Neuronal stem cell (in vitro differentiated cells): ENCODE measurements at regions not wholly inside any gene's neighbourhood (a gene's known extent, or its start where the extent isn't known, plus 50 kb on each side); places are given as distances from the start of the nearest gene placed in this dataset.
A peak's percentile ranks its signal among the peaks of the same experiment; 100 is the strongest.

Experiments used
- DNase-seq: peaks from one replicate; pipeline ENCODE4 v3.0.0-alpha.2; 2013; ENCODE audit warnings: low spot score
- H2AFZ ChIP-seq: one replicate; pipeline ENCODE4 v1.6.1; 2013; ENCODE audit warnings: mild to moderate bottlenecking, low read length, inconsistent platforms
- H2AK5ac ChIP-seq: 2 replicates; pipeline ENCODE4 v1.6.1; 2013; ENCODE audit warnings: low read depth, mild to moderate bottlenecking, inconsistent platforms, low read length, moderate library complexity, mixed read lengths
- H2BK120ac ChIP-seq: 2 replicates; pipeline ENCODE4 v1.6.1; 2013; ENCODE audit warnings: low read depth, mild to moderate bottlenecking, inconsistent platforms, low read length, moderate library complexity, mixed read lengths
- H2BK12ac ChIP-seq: one replicate; pipeline ENCODE4 v1.6.1; 2013; ENCODE audit warnings: low read length, inconsistent platforms
- H2BK15ac ChIP-seq: 2 replicates; pipeline ENCODE4 v1.6.1; 2013; ENCODE audit warnings: mild to moderate bottlenecking, low read length, inconsistent platforms, mixed read lengths
- H2BK5ac ChIP-seq: one replicate; pipeline ENCODE4 v1.6.1; 2013; ENCODE audit warnings: inconsistent platforms, mild to moderate bottlenecking, low read length, moderate library complexity
- H3K14ac ChIP-seq: one replicate; pipeline ENCODE4 v1.6.1; 2013; ENCODE audit warnings: low read length, inconsistent platforms
- H3K18ac ChIP-seq: 2 replicates; pipeline ENCODE4 v1.6.1; 2013; ENCODE audit warnings: low read length, inconsistent platforms
- H3K23ac ChIP-seq: 2 replicates; pipeline ENCODE4 v1.6.1; 2013; ENCODE audit warnings: low read depth, mild to moderate bottlenecking, mixed read lengths, low read length, inconsistent platforms; ENCODE audit not compliant: poor library complexity
- H3K27ac ChIP-seq: replicated peaks from 3 replicates; pipeline ENCODE4 v1.5.1; 2013; ENCODE audit warnings: low read length, inconsistent platforms
- H3K27me3 ChIP-seq, 3 experiments: 2 replicates each; pipeline ENCODE4 v1.6.1; 2013; ENCODE audit warnings: low read length in 3 of 3, mild to moderate bottlenecking in 2 of 3, inconsistent platforms in 1 of 3, low read depth in 1 of 3, mixed read lengths in 1 of 3, moderate library complexity in 1 of 3; ENCODE audit not compliant: control insufficient read depth in 3 of 3, insufficient read depth in 3 of 3
- H3K36me3 ChIP-seq, 2 donors: replicated peaks in 1 of 2; 2 replicates each; pipeline ENCODE4 v1.6.1; 2013; ENCODE audit warnings: low read length in 2 of 2; ENCODE audit not compliant: control insufficient read depth in 2 of 2, insufficient read depth in 2 of 2
- H3K4ac ChIP-seq: 2 replicates; pipeline ENCODE4 v1.6.1; 2013; ENCODE audit warnings: inconsistent platforms, mild to moderate bottlenecking, low read length, moderate library complexity
- H3K4me1 ChIP-seq, 2 donors: 1 replicate in 1 of 2; 2 replicates in 1 of 2; pipeline ENCODE4 v1.6.1; 2013; ENCODE audit warnings: low read length in 2 of 2, low read depth in 1 of 2; ENCODE audit not compliant: control insufficient read depth in 2 of 2, insufficient read depth in 1 of 2
- H3K4me2 ChIP-seq: one replicate; pipeline ENCODE4 v1.6.1; 2013; ENCODE audit warnings: mild to moderate bottlenecking, low read length, inconsistent platforms; ENCODE audit not compliant: insufficient read depth, poor library complexity, severe bottlenecking
- H3K4me3 ChIP-seq, 2 donors: 2 replicates each; pipeline ENCODE4 v1.5.1; 2013; ENCODE audit warnings: low read length in 2 of 2, mild to moderate bottlenecking in 2 of 2, inconsistent platforms in 1 of 2, moderate library complexity in 1 of 2
- H3K79me1 ChIP-seq: one replicate; pipeline ENCODE4 v1.6.1; 2013; ENCODE audit warnings: low read depth, mild to moderate bottlenecking, inconsistent platforms, low read length, moderate library complexity
- H3K9ac ChIP-seq: one replicate; pipeline ENCODE4 v1.6.1; 2013; ENCODE audit warnings: mild to moderate bottlenecking, low read depth, low read length, inconsistent platforms; ENCODE audit not compliant: poor library complexity
- H3K9me3 ChIP-seq, 2 donors: replicated peaks in 1 of 2; 2 replicates each; pipeline versions ENCODE3 to v1.6.1; 2013; ENCODE audit warnings: low read length in 2 of 2, mild to moderate bottlenecking in 2 of 2, inconsistent platforms in 1 of 2, low read depth in 1 of 2, mixed read lengths in 1 of 2, moderate library complexity in 1 of 2; ENCODE audit not compliant: control insufficient read depth in 2 of 2, insufficient read depth in 1 of 2
- H4K8ac ChIP-seq: one replicate; pipeline ENCODE4 v1.6.1; 2013; ENCODE audit warnings: low read depth, mild to moderate bottlenecking, inconsistent platforms, low read length, moderate library complexity
- H4K91ac ChIP-seq: one replicate; pipeline ENCODE4 v1.6.1; 2013; ENCODE audit warnings: low read length, low read depth, mild to moderate bottlenecking, inconsistent platforms; ENCODE audit not compliant: poor library complexity
- WGBS, 2 donors: extraction: QIAGEN DNeasy Blood & Tissue Kit; methylation state at CpG; one replicate each; pipeline ENCODE4 v1.1.7; 2013; ENCODE audit warnings: missing lambda C conversion rate in 2 of 2, mixed read lengths in 1 of 2; ENCODE audit not compliant: insufficient read length in 2 of 2, insufficient replicate concordance in 1 of 2; ENCODE audit errors: extremely low coverage in 2 of 2; 5-methylcytosine and 5-hydroxymethylcytosine counted together

DNA sequence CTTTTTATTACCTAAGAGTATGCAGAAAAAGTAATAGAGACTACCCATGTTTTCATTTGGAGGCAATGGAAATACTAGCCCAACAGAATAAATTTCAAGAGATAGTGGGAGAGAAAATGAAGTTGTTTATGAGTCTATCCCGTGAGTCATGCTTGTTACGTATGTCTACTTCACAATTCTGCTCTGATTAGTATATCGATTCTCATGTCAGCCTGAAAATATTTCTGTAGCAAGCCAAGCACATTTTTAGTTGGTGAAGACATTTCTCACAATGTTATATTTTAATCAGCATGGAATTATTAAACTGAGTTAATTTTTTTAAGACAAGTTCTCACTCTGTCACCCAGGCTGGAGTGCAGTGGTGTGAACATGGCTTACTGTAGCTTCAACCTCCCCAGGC lies 346.1 kb downstream of the RPRM start:
- no peak overlapping the region for H3K27ac ChIP-seq
- no CpG with 5 or more reads among the region's 3 CpGs for WGBS, 2 donors
- DNase-seq: no peak
- no peak overlapping the region for H2BK15ac ChIP-seq
- no peak overlapping the region for H2AK5ac ChIP-seq
- no peaks in the 10 kb centered on the region for H3K79me1 ChIP-seq
- H2BK12ac ChIP-seq: no peak overlapping the region
- no peak overlapping the region for H3K18ac ChIP-seq
- H3K4ac ChIP-seq: no peak overlapping the region
- no peak overlapping the region for H2BK120ac ChIP-seq
- no peak overlapping the region for H3K4me2 ChIP-seq
- H2BK5ac ChIP-seq: no peak overlapping the region
- H3K23ac ChIP-seq: no peak overlapping the region
- no peak overlapping the region for H4K91ac ChIP-seq
- no peaks in the 10 kb centered on the region for H3K9me3 ChIP-seq
- no peak overlapping the region for H3K14ac ChIP-seq
- no peaks in the 10 kb centered on the region for H3K36me3 ChIP-seq
- no peak overlapping the region for H4K8ac ChIP-seq
- H3K4me1 ChIP-seq: peaks cover 2 to 10% of the 10 kb centered on the region in 2 donors
- peak overlapping the region; percentile 77 for H2AFZ ChIP-seq
- no peak overlapping the region for H3K4me3 ChIP-seq
- H3K9ac ChIP-seq: no peak overlapping the region
- no peaks in the 10 kb centered on the region for H3K27me3 ChIP-seq

DNA sequence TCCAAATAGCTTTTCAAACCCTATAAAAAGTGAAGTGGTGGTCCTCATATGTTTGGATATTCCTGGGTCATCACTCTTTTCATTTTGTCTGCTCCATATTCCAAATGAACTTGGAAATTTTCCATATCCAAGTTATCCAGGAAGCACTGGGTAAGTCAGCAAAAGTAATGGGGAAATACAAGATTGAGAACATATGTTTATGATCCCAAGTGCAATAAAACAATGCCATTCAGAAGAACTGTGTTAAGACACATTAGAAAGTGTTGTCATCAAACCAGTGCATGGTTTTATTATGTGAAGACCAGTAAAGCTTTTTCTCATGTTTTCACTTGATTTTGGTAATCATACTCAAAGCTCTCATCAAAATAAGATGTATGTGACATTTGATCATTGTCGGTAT lies 363.4 kb downstream of the RPRM start:
- no peak overlapping the region for H3K14ac ChIP-seq
- H3K79me1 ChIP-seq: no peaks in the 10 kb centered on the region
- H2BK12ac ChIP-seq: no peak overlapping the region
- no peak overlapping the region for H2BK5ac ChIP-seq
- H3K9ac ChIP-seq: no peak overlapping the region
- H3K4me2 ChIP-seq: no peak overlapping the region
- no peak overlapping the region for H3K4me3 ChIP-seq
- no CpG with 5 or more reads among the region's 1 CpG for WGBS, 2 donors
- H3K27ac ChIP-seq: no peak overlapping the region
- no peak overlapping the region for H4K8ac ChIP-seq
- no peaks in the 10 kb centered on the region for H3K27me3 ChIP-seq
- DNase-seq: no peak
- H2AK5ac ChIP-seq: no peak overlapping the region
- no peak overlapping the region for H3K23ac ChIP-seq
- H3K18ac ChIP-seq: no peak overlapping the region
- H2AFZ ChIP-seq: no peak overlapping the region
- H2BK120ac ChIP-seq: no peak overlapping the region
- H3K4me1 ChIP-seq: no peaks in the 10 kb centered on the region
- no peaks in the 10 kb centered on the region for H3K36me3 ChIP-seq
- H3K4ac ChIP-seq: no peak overlapping the region
- H3K9me3 ChIP-seq: no peaks in the 10 kb centered on the region
- H4K91ac ChIP-seq: no peak overlapping the region
- H2BK15ac ChIP-seq: no peak overlapping the region

DNA sequence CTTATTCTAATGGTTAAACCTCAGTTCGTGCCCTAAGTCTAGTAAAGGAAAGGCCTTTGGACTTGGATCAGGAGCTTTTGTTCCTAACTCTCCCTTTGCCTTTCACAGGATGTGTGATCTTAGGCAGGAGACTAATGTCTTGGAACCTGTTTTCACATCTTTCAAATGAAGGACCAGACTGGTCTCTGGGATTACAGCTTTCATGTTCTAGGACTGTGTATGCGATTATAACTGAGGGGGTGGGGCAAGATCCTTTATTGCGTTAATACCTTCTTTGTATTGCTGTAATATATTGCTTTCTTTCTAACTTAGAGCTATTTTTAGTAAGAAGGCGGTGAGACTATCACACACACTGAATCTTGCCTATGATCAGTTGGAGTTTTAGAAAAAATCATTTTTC lies 368.1 kb downstream of the RPRM start:
- H3K9ac ChIP-seq: no peak overlapping the region
- no peak overlapping the region for H3K14ac ChIP-seq
- H3K23ac ChIP-seq: no peak overlapping the region
- H2AFZ ChIP-seq: no peak overlapping the region
- no peaks in the 10 kb centered on the region for H3K27me3 ChIP-seq
- no peak overlapping the region for H3K18ac ChIP-seq
- H3K27ac ChIP-seq: no peak overlapping the region
- no peaks in the 10 kb centered on the region for H3K9me3 ChIP-seq
- H3K4ac ChIP-seq: no peak overlapping the region
- H2BK12ac ChIP-seq: no peak overlapping the region
- H4K91ac ChIP-seq: no peak overlapping the region
- H4K8ac ChIP-seq: no peak overlapping the region
- H2BK5ac ChIP-seq: no peak overlapping the region
- no peak overlapping the region for H3K4me2 ChIP-seq
- no peak overlapping the region for H2BK120ac ChIP-seq
- no peaks in the 10 kb centered on the region for H3K79me1 ChIP-seq
- WGBS, 2 donors: no CpG with 5 or more reads among the region's 4 CpGs
- H3K4me3 ChIP-seq: no peak overlapping the region
- H2AK5ac ChIP-seq: no peak overlapping the region
- H3K36me3 ChIP-seq: no peaks in the 10 kb centered on the region
- H2BK15ac ChIP-seq: no peak overlapping the region
- DNase-seq: no peak
- no peaks in the 10 kb centered on the region for H3K4me1 ChIP-seq

GRCh38 chr2:153109793-153110192 lies 368.8 kb downstream of the RPRM start:
- H2BK15ac ChIP-seq: no peak overlapping the region

More at GRCh38 chr2:153109793-153110192, 368.8 kb downstream of the RPRM start:
- Histone ChIP-seq H3K4me2 (no peak overlapping the region), H3K23ac (no peak overlapping the region), H3K79me1 (no peaks in the 10 kb centered on the region), H3K9me3 (no peaks in the 10 kb centered on the region), H3K4me1 (no peaks in the 10 kb centered on the region), H3K18ac (no peak overlapping the region), H3K9ac (no peak overlapping the region), H3K36me3 (no peaks in the 10 kb centered on the region), H3K4ac (no peak overlapping the region), H3K14ac (no peak overlapping the region), H3K27ac (no peak overlapping the region), H2BK5ac (no peak overlapping the region), H3K27me3 (no peaks in the 10 kb centered on the region), H2AFZ (no peak overlapping the region), H2BK120ac (no peak overlapping the region), H2BK12ac (no peak overlapping the region), H3K4me3 (no peak overlapping the region), H4K91ac (no peak overlapping the region), H2AK5ac (no peak overlapping the region), H4K8ac (no peak overlapping the region)
- no peak for DNase-seq
- no CpG with 5 or more reads among the region's 3 CpGs for WGBS, 2 donors
